CD4-positive, alpha-beta T cell treated with Interleukin-4 for 4 hours (primary cell): ENCODE measurements at regions not wholly inside any gene's neighbourhood (a gene's known extent, or its start where the extent isn't known, plus 50 kb on each side); places are given as distances from the start of the nearest gene placed in this dataset.
"Not testable (repeated sequence)": the region's sequence is repeated elsewhere in the genome, so short reads cannot be mapped to it uniquely, and the experiment has no call there.

Experiments
- DNase-seq: peaks from one replicate; pipeline ENCODE4 v3.0.0-alpha.2; 2020

GRCh38 chr10:62498271-62498670, 124.1 kb downstream of the ZNF365 start:
- DNase-seq: no peak

- not testable (repeated sequence) for DNase-seq
Observed at GRCh38 chr10:62500116-62500515, 125.9 kb downstream of the ZNF365 start.

- DNase-seq: no peak
Observed at GRCh38 chr10:62501547-62501946, 127.4 kb downstream of the ZNF365 start.

GRCh38 chr10:62502995-62503613, 128.9 kb downstream of the ZNF365 start:
- DNase-seq: no peak

GRCh38 chr10:62503872-62504271, 129.7 kb downstream of the ZNF365 start:
- no peak for DNase-seq

- no peak for DNase-seq
Observed at GRCh38 chr10:62506371-62506770, 132.2 kb downstream of the ZNF365 start.

- DNase-seq: no peak
Observed at GRCh38 chr10:62511238-62511637, 137.1 kb downstream of the ZNF365 start.

- DNase-seq: no peak
Observed at GRCh38 chr10:62511656-62512055, 137.5 kb downstream of the ZNF365 start.

GRCh38 chr10:62512732-62513475, 138.7 kb downstream of the ZNF365 start:
- DNase-seq: no peak

- DNase-seq: no peak
Observed at GRCh38 chr10:62514079-62514693, 140.0 kb downstream of the ZNF365 start.

- DNase-seq: no peak
Observed at GRCh38 chr10:62517252-62517651, 143.1 kb downstream of the ZNF365 start.

GRCh38 chr10:62527019-62527827, 153.1 kb downstream of the ZNF365 start:
- DNase-seq: no peak

- DNase-seq: peak; percentile 58
Observed at GRCh38 chr10:62528441-62528840, 154.3 kb downstream of the ZNF365 start.

GRCh38 chr10:62529396-62529795, 155.2 kb downstream of the ZNF365 start:
- DNase-seq: no peak

GRCh38 chr10:62534031-62534430, 159.9 kb downstream of the ZNF365 start:
- DNase-seq: no peak

GRCh38 chr10:62538606-62539005, 164.4 kb downstream of the ZNF365 start:
- no peak for DNase-seq

GRCh38 chr10:62540389-62540788, 166.2 kb downstream of the ZNF365 start:
- DNase-seq: no peak

- DNase-seq: no peak
Observed at GRCh38 chr10:62541811-62542210, 167.6 kb downstream of the ZNF365 start.

GRCh38 chr10:62543571-62544355, 169.6 kb downstream of the ZNF365 start:
- DNase-seq: no peak

- no peak for DNase-seq
Observed at GRCh38 chr10:62545160-62546066, 171.2 kb downstream of the ZNF365 start.

- DNase-seq: no peak
Observed at GRCh38 chr10:62548686-62549085, 174.5 kb downstream of the ZNF365 start.
